ENCODE measurements at regions not wholly inside any gene's neighbourhood (a gene's known extent, or its start where the extent isn't known, plus 50 kb on each side); places are given as distances from the start of the nearest gene placed in this dataset.

DNA sequence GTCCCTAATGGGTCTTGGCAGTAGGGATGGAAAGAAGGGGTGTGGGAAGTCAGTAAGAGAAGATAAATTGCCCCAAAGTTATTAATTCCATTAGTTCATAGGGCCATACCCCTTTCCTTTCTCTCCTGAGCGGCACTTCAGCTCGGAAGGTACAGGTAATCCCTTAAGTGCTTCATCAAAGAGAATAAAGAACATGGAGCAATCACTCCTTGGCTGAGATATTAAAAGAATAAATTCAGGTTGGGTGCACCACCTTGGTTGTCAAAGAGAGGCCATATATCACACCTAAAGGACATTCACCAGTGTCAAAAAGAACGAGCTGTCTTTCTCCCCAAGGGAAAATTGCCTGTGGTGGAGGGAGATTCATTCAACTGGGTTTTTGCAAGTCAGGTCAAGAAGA lies 87.5 kb downstream of the EDN3 start:
- H3K9ac ChIP-seq (ENCODE audit: low read length) = no peak overlapping the region
- no peaks in the 10 kb centered on the region for H3K9me3 ChIP-seq (ENCODE audit: control insufficient read depth, insufficient read depth, low read depth, low read length)
- no peaks in the 10 kb centered on the region for H3K36me3 ChIP-seq (ENCODE audit: control insufficient read depth, insufficient read depth, low read length)
- peaks cover 3% of the 10 kb centered on the region; the same call in 1 of the 2 replicates for H3K27me3 ChIP-seq (ENCODE audit: control insufficient read depth, insufficient read depth, low read length)
- peaks cover 6% of the 10 kb centered on the region; the same call in 1 of the 2 replicates for H3K4me1 ChIP-seq (ENCODE audit: control insufficient read depth, insufficient read depth, low read length)
- H3K4me3 ChIP-seq (ENCODE audit: low read depth, low read length) = no peak overlapping the region
- H3K27ac ChIP-seq (ENCODE audit: low read depth, low read length) = no peak overlapping the region

DNA sequence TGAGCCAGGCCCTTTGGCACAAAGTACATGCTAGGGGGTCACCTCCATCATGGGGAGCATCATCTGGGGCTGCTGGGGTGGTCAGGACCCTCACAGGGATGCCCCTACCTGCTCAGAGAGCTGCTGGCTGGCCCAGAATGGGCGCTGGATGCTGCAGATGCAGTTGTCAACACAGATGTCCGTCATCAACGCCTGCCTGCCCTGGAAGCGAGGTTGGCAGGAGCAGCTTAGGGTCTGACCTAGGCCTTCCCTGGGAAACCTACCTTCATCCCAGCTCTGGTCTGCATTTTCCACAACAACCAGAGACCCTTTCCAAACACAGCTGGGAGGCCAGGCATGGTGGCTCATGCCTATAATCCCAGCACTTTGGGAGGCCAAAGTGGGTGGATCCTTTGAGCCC lies 88.0 kb downstream of the EDN3 start:
- Histone ChIP-seq H3K9ac (ENCODE audit: low read length) (no peak overlapping the region), H3K27me3 (ENCODE audit: control insufficient read depth, insufficient read depth, low read length) (peaks cover 3% of the 10 kb centered on the region; the same call in 1 of the 2 replicates), H3K9me3 (ENCODE audit: control insufficient read depth, insufficient read depth, low read depth, low read length) (no peaks in the 10 kb centered on the region), H3K4me3 (ENCODE audit: low read depth, low read length) (no peak overlapping the region), H3K27ac (ENCODE audit: low read depth, low read length) (no peak overlapping the region), H3K36me3 (ENCODE audit: control insufficient read depth, insufficient read depth, low read length) (no peaks in the 10 kb centered on the region), H3K4me1 (ENCODE audit: control insufficient read depth, insufficient read depth, low read length) (peaks cover 6% of the 10 kb centered on the region; the same call in 1 of the 2 replicates)

DNA sequence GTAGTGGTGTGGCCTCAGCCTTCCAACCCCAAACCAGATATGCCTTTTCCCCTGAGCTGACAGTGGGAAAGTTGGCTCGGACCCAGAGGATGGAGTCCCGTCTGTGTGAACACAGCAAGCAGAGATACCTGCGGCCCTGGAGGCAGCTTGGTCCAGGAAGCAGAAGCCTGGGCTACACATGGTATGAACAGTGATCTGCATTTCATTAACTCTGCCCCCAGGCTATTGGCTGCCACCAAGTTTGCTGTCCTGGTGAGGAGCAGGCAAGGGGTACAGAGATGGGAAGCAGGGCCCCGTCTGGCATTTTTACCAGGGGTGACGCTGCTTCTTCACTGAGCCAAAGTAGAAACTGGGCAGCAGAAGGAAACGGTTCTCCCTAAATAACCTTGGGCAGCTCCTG lies 90.0 kb downstream of the EDN3 start:
- H3K36me3 ChIP-seq (ENCODE audit: control insufficient read depth, insufficient read depth, low read length) = no peaks in the 10 kb centered on the region
- H3K9ac ChIP-seq (ENCODE audit: low read length) = no peak overlapping the region
- no peak overlapping the region for H3K27ac ChIP-seq (ENCODE audit: low read depth, low read length)
- H3K27me3 ChIP-seq (ENCODE audit: control insufficient read depth, insufficient read depth, low read length) = 0 out of 2 replicates have a peak, but pooled peaks cover 3% of the 10 kb centered on the region
- H3K9me3 ChIP-seq (ENCODE audit: control insufficient read depth, insufficient read depth, low read depth, low read length) = no peaks in the 10 kb centered on the region
- H3K4me3 ChIP-seq (ENCODE audit: low read depth, low read length) = no peak overlapping the region
- peaks cover 6% of the 10 kb centered on the region; the same call in 1 of the 2 replicates for H3K4me1 ChIP-seq (ENCODE audit: control insufficient read depth, insufficient read depth, low read length)

DNA sequence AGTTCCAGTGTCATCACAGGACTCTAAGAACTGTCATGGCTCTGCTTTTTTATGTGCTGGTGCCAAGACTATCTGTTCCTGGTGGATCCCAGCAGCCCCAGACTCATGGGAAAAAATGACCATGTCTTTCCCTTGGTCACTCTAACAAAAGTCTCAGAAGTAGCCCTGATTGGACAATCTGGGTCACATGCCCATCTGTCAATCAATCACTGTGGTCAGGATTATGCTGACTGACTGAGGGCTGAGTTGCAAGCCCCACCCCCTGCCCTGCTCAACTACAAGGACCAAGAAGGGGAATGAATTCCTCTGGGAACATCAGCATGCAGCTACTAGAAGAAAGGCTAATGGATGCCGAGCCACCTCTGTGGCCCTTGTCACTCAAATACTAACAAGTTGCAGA lies 91.6 kb downstream of the EDN3 start:
- no peak overlapping the region for H3K27ac ChIP-seq (ENCODE audit: low read depth, low read length)
- no peaks in the 10 kb centered on the region for H3K9me3 ChIP-seq (ENCODE audit: control insufficient read depth, insufficient read depth, low read depth, low read length)
- H3K36me3 ChIP-seq (ENCODE audit: control insufficient read depth, insufficient read depth, low read length) = no peaks in the 10 kb centered on the region
- no peak overlapping the region for H3K9ac ChIP-seq (ENCODE audit: low read length)
- 0 out of 2 replicates have a peak, but pooled peaks cover 3% of the 10 kb centered on the region for H3K27me3 ChIP-seq (ENCODE audit: control insufficient read depth, insufficient read depth, low read length)
- no peak overlapping the region for H3K4me3 ChIP-seq (ENCODE audit: low read depth, low read length)
- H3K4me1 ChIP-seq (ENCODE audit: control insufficient read depth, insufficient read depth, low read length) = peaks cover 2% of the 10 kb centered on the region; the same call in 1 of the 2 replicates

DNA sequence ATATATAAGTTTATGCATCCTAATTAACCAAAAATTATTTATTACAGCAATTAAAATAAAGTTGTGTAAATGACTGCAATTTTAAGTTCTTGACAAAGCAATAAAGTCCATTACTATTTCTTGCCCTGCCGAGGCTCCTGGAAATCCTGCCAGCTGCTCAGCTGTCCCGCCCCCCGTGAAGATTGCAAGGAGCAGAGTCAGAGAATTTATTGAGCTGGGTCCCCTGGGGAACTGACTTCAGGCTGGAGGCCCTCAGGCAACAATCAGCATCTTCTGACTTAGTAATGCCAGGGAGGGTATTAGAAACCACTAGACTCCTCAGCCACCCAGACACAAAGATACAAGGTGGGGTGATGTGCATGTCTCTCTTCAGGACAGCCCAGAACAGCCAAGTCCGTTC lies 92.3 kb downstream of the EDN3 start:
- Histone ChIP-seq H3K9ac (ENCODE audit: low read length) (no peak overlapping the region), H3K4me3 (ENCODE audit: low read depth, low read length) (no peak overlapping the region), H3K36me3 (ENCODE audit: control insufficient read depth, insufficient read depth, low read length) (no peaks in the 10 kb centered on the region), H3K27ac (ENCODE audit: low read depth, low read length) (no peak overlapping the region), H3K4me1 (ENCODE audit: control insufficient read depth, insufficient read depth, low read length) (no peaks in the 10 kb centered on the region), H3K9me3 (ENCODE audit: control insufficient read depth, insufficient read depth, low read depth, low read length) (no peaks in the 10 kb centered on the region), H3K27me3 (ENCODE audit: control insufficient read depth, insufficient read depth, low read length) (0 out of 2 replicates have a peak, but pooled peaks cover 3% of the 10 kb centered on the region)

DNA sequence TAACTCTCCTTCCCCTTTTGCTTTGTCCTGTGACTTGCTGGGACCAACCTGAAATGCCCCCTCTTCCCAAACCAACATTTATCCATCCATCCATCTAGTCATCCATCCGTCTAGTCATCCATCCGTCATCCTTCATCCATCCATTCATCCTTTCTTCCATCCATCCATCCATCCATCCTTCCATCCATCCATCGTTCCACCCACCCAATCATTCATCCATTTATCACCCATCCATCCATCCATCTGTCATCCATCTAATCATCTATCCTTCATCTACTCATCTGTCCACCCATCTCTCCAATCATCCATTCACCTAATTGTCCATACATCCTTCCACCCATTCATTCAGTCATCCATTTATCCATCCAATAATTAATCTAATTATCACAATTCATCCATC lies 92.7 kb downstream of the EDN3 start:
- H3K27me3 ChIP-seq (ENCODE audit: control insufficient read depth, insufficient read depth, low read length) = 0 out of 2 replicates have a peak, but pooled peaks cover 3% of the 10 kb centered on the region
- H3K9ac ChIP-seq (ENCODE audit: low read length) = no peak overlapping the region
- H3K36me3 ChIP-seq (ENCODE audit: control insufficient read depth, insufficient read depth, low read length) = no peaks in the 10 kb centered on the region
- no peak overlapping the region for H3K27ac ChIP-seq (ENCODE audit: low read depth, low read length)
- H3K4me1 ChIP-seq (ENCODE audit: control insufficient read depth, insufficient read depth, low read length) = no peaks in the 10 kb centered on the region
- no peak overlapping the region for H3K4me3 ChIP-seq (ENCODE audit: low read depth, low read length)
- no peaks in the 10 kb centered on the region for H3K9me3 ChIP-seq (ENCODE audit: control insufficient read depth, insufficient read depth, low read depth, low read length)

DNA sequence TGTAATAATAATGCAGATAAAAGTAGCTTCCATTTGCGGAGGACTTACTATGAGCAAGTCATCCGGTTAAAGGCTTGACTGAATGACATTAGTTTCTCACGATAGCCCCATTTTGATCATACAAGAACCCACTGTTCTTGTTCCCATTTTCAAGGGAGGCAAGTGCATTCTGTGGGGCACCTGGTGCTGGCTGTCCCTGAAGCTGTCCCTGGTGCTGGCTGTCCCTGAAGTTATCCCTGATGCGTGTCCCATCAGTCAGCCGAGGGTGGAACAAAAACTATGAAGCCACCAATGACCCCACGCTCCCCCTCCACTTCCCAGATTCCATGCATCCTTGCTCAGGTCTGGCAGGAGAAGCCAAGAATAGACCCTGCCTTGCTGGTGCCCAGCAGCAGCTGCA lies 95.3 kb downstream of the EDN3 start:
- H3K27me3 ChIP-seq (ENCODE audit: control insufficient read depth, insufficient read depth, low read length) = 0 out of 2 replicates have a peak, but pooled peaks cover 6% of the 10 kb centered on the region
- no peaks in the 10 kb centered on the region for H3K36me3 ChIP-seq (ENCODE audit: control insufficient read depth, insufficient read depth, low read length)
- H3K9ac ChIP-seq (ENCODE audit: low read length) = no peak overlapping the region
- H3K4me1 ChIP-seq (ENCODE audit: control insufficient read depth, insufficient read depth, low read length) = no peaks in the 10 kb centered on the region
- H3K9me3 ChIP-seq (ENCODE audit: control insufficient read depth, insufficient read depth, low read depth, low read length) = no peaks in the 10 kb centered on the region
- no peak overlapping the region for H3K27ac ChIP-seq (ENCODE audit: low read depth, low read length)
- H3K4me3 ChIP-seq (ENCODE audit: low read depth, low read length) = no peak overlapping the region

DNA sequence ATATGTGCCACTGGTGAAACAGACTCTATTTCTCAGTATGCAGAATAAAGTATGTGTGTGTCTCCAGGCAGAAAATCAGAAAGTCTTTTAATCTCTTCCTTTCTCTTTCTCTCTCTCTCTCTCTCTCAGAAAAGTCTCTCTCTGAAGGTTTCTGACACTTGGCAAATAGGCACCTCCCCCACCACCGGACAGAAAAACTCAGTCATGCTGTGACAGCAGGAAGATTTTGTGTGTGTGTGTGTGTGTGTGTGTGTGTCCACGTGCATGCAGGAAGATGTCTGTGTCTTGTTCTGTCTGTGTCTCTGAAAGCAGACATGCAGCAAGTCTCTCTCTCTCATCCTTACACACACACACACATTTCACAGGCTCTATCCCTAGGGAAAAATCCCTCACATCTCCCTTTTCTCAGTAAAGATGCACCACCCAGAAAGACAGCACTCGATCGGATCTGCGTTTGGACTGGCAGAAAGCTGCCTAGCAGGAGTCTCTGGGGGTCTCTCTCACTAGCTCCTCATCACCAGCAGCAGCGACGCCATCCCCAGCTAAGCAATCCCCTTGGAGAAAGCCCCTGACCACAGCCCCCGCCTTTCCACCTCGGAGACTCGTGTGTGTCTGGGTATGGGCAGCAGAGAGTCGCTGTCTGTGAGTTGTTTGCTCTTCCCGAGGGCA lies 98.3 kb downstream of the EDN3 start:
- Histone ChIP-seq H3K27me3 (ENCODE audit: control insufficient read depth, insufficient read depth, low read length) (peaks cover 31% of the 10 kb centered on the region), H3K4me3 (ENCODE audit: low read depth, low read length) (no peak overlapping the region), H3K36me3 (ENCODE audit: control insufficient read depth, insufficient read depth, low read length) (no peaks in the 10 kb centered on the region), H3K9me3 (ENCODE audit: control insufficient read depth, insufficient read depth, low read depth, low read length) (no peaks in the 10 kb centered on the region), H3K9ac (ENCODE audit: low read length) (no peak overlapping the region), H3K4me1 (ENCODE audit: control insufficient read depth, insufficient read depth, low read length) (peaks cover 3% of the 10 kb centered on the region; the same call in 1 of the 2 replicates), H3K27ac (ENCODE audit: low read depth, low read length) (no peak overlapping the region)

DNA sequence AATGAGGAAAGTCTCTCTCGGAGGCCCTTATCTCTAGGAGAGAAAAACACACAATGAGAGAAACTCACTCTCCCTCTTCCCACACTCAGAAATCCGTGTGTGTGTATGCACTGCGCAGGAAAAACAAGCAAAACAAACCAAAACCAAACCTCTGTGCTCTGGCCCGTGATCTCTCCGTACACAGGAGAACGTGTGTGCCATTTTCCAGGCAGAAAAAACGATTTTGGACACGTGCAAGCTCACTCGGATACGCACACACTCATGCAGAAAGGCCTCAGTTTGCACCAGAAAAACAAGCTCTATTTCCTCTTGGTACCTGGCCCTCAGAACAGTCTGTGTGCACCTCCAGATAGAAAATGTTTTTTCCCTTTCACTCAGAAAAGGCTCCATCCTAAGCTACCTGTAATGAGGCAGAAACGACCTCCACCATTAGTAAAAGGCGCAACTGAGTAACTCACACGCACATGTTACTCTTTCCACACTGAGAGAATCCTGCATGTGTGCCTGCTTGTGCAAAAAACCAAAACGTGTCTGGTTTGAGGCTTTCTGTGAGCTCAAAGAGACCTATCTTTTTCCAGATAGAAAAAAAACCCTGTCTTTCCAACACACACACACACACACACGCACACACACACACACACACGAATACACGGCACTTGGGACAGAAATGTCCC lies 99.2 kb downstream of the EDN3 start:
- Histone ChIP-seq H3K4me3 (ENCODE audit: low read depth, low read length) (no peak overlapping the region), H3K4me1 (ENCODE audit: control insufficient read depth, insufficient read depth, low read length) (peaks cover 3% of the 10 kb centered on the region; the same call in 1 of the 2 replicates), H3K36me3 (ENCODE audit: control insufficient read depth, insufficient read depth, low read length) (no peaks in the 10 kb centered on the region), H3K9ac (ENCODE audit: low read length) (no peak overlapping the region), H3K27ac (ENCODE audit: low read depth, low read length) (no peak overlapping the region), H3K27me3 (ENCODE audit: control insufficient read depth, insufficient read depth, low read length) (peaks cover 38% of the 10 kb centered on the region), H3K9me3 (ENCODE audit: control insufficient read depth, insufficient read depth, low read depth, low read length) (no peaks in the 10 kb centered on the region)

DNA sequence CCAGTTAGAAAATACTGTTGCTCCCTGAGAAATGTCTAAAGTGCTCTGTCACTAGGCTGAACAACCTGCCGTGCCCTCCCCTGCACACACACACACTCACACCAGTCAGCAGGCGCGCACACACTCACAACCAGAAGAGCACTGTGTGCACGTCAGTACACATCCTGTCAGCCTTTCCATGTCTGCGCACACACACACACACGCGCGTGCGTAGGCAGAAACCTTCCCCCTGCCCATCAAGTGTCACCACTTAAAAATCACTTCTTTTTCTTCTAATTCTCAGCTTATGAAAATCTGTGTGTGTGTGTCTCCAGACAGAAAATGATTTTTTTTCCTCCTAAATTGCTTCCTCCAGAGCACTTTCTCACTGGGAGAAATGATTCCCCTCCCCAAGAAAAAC lies 100.3 kb downstream of the EDN3 start:
- H3K9me3 ChIP-seq (ENCODE audit: control insufficient read depth, insufficient read depth, low read depth, low read length) = no peaks in the 10 kb centered on the region
- peaks cover 7% of the 10 kb centered on the region; the same call in 1 of the 2 replicates for H3K4me1 ChIP-seq (ENCODE audit: control insufficient read depth, insufficient read depth, low read length)
- H3K27ac ChIP-seq (ENCODE audit: low read depth, low read length) = no peak overlapping the region
- peaks cover 47% of the 10 kb centered on the region for H3K27me3 ChIP-seq (ENCODE audit: control insufficient read depth, insufficient read depth, low read length)
- no peaks in the 10 kb centered on the region for H3K36me3 ChIP-seq (ENCODE audit: control insufficient read depth, insufficient read depth, low read length)
- H3K4me3 ChIP-seq (ENCODE audit: low read depth, low read length) = no peak overlapping the region
- no peak overlapping the region for H3K9ac ChIP-seq (ENCODE audit: low read length)

DNA sequence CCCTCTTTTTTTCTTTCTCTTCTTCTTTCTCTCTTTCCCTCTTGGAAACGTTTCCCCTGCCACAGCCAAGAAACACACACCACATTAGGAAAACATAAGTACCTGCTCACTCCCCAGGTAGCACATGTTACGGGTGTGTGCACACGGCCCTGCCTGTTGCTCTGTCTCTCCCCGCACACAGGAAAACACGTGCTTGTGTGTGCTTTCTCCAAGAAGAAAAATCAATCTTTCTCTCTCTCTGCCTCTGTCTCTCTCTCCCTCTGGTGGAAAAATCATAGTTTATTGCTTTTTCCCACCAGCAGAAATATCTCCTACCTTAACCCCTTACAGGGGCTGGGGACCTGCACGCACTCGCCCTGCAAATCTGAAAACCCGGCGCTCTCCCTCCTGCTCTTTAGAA lies 102.3 kb downstream of the EDN3 start:
- Histone ChIP-seq H3K9ac (ENCODE audit: low read length) (no peak overlapping the region), H3K9me3 (ENCODE audit: control insufficient read depth, insufficient read depth, low read depth, low read length) (no peaks in the 10 kb centered on the region), H3K27me3 (ENCODE audit: control insufficient read depth, insufficient read depth, low read length) (peaks cover 55% of the 10 kb centered on the region), H3K4me3 (ENCODE audit: low read depth, low read length) (peak overlapping the region; percentile 67), H3K4me1 (ENCODE audit: control insufficient read depth, insufficient read depth, low read length) (peaks cover 7% of the 10 kb centered on the region; the same call in 1 of the 2 replicates), H3K36me3 (ENCODE audit: control insufficient read depth, insufficient read depth, low read length) (no peaks in the 10 kb centered on the region), H3K27ac (ENCODE audit: low read depth, low read length) (no peak overlapping the region)

Data from HUES6 (cell line).